ENCODE measurements at regions not wholly inside any gene's neighbourhood (a gene's known extent, or its start where the extent isn't known, plus 50 kb on each side); places are given as distances from the start of the nearest gene placed in this dataset.

GRCh38 chr21:18058731-18059398 is 185.8 kb upstream of the CHODL start:
- CTCF ChIA-PET, result no interaction called here
- POLR2A ChIA-PET, result no interaction called here
- DNase-seq (ENCODE audit: extremely low spot score), result no peak
- TF ChIP-seq ELF4 (IDR thresholded peaks at IDR 0.05), result no peak
- TF ChIP-seq FOXK2 (IDR thresholded peaks at IDR 0.05), result no peak
- no peak for TF ChIP-seq L3MBTL2 (conservative IDR thresholded peaks at IDR 0.05)
- TF ChIP-seq CTBP1 (IDR thresholded peaks at IDR 0.05; ENCODE audit: borderline replicate concordance), result no peak
- no peak for TF ChIP-seq TARDBP (IDR thresholded peaks at IDR 0.05)
- TF ChIP-seq LEF1 (IDR thresholded peaks at IDR 0.05; ENCODE audit: borderline replicate concordance), result no peak
- TF ChIP-seq ZNF384 (IDR thresholded peaks at IDR 0.05), result no peak
- no peak for TF ChIP-seq BHLHE40 (IDR thresholded peaks at IDR 0.05; ENCODE audit: borderline replicate concordance)
- no peak for TF ChIP-seq FOXA1 (IDR thresholded peaks at IDR 0.05)
- no peak for TF ChIP-seq ARNT (IDR thresholded peaks at IDR 0.05)
- no peak for TF ChIP-seq NFRKB (IDR thresholded peaks at IDR 0.05)
- TF ChIP-seq PKNOX1 (IDR thresholded peaks at IDR 0.05), result no peak

- POLR2A ChIA-PET, result no interaction called here
- no peak for DNase-seq (ENCODE audit: extremely low spot score)
- TF ChIP-seq LEF1 (IDR thresholded peaks at IDR 0.05; ENCODE audit: borderline replicate concordance) (no peak), ZNF384 (IDR thresholded peaks at IDR 0.05) (no peak), SP1 (IDR thresholded peaks at IDR 0.05) (no peak), L3MBTL2 (conservative IDR thresholded peaks at IDR 0.05) (no peak), TARDBP (IDR thresholded peaks at IDR 0.05) (no peak), SUZ12 (IDR thresholded peaks at IDR 0.05) (no peak), FOXA1 (IDR thresholded peaks at IDR 0.05) (no peak), FOXM1 (IDR thresholded peaks at IDR 0.05; ENCODE audit: borderline replicate concordance) (no peak), HDGF (IDR thresholded peaks at IDR 0.05; ENCODE audit: borderline replicate concordance) (no peak), ELF4 (IDR thresholded peaks at IDR 0.05) (no peak), PKNOX1 (IDR thresholded peaks at IDR 0.05) (no peak), CTBP1 (IDR thresholded peaks at IDR 0.05; ENCODE audit: borderline replicate concordance) (no peak), BHLHE40 (IDR thresholded peaks at IDR 0.05; ENCODE audit: borderline replicate concordance) (no peak), FOXK2 (IDR thresholded peaks at IDR 0.05) (no peak), NFRKB (IDR thresholded peaks at IDR 0.05) (no peak), ARNT (IDR thresholded peaks at IDR 0.05) (no peak)
- CTCF ChIA-PET, result no interaction called here
Measured at GRCh38 chr21:18053151-18053550, 191.5 kb upstream of the CHODL start.

GRCh38 chr21:18049461-18049860 is 195.2 kb upstream of the CHODL start:
- ChIA-PET CTCF (interaction anchor here (1.0 kb wide), 1 partner anchor 9 kb away, joined by 3 read pairs; no protein-coding TSS in a partner anchor), POLR2A (no interaction called here)
- DNase-seq (ENCODE audit: extremely low spot score), result no peak
- TF ChIP-seq FOXA1 (IDR thresholded peaks at IDR 0.05), result no peak
- TF ChIP-seq SP1 (IDR thresholded peaks at IDR 0.05), result no peak
- TF ChIP-seq FOXK2 (IDR thresholded peaks at IDR 0.05), result no peak
- no peak for TF ChIP-seq ZNF384 (IDR thresholded peaks at IDR 0.05)
- no peak for TF ChIP-seq TARDBP (IDR thresholded peaks at IDR 0.05)
- no peak for TF ChIP-seq LEF1 (IDR thresholded peaks at IDR 0.05; ENCODE audit: borderline replicate concordance)
- TF ChIP-seq PKNOX1 (IDR thresholded peaks at IDR 0.05), result no peak
- no peak for TF ChIP-seq L3MBTL2 (conservative IDR thresholded peaks at IDR 0.05)
- TF ChIP-seq ARNT (IDR thresholded peaks at IDR 0.05), result no peak
- TF ChIP-seq FOXM1 (IDR thresholded peaks at IDR 0.05; ENCODE audit: borderline replicate concordance), result no peak
- no peak for TF ChIP-seq BHLHE40 (IDR thresholded peaks at IDR 0.05; ENCODE audit: borderline replicate concordance)
- no peak for TF ChIP-seq NFRKB (IDR thresholded peaks at IDR 0.05)
- no peak for TF ChIP-seq ELF4 (IDR thresholded peaks at IDR 0.05)
- TF ChIP-seq CTBP1 (IDR thresholded peaks at IDR 0.05; ENCODE audit: borderline replicate concordance), result no peak

DNA sequence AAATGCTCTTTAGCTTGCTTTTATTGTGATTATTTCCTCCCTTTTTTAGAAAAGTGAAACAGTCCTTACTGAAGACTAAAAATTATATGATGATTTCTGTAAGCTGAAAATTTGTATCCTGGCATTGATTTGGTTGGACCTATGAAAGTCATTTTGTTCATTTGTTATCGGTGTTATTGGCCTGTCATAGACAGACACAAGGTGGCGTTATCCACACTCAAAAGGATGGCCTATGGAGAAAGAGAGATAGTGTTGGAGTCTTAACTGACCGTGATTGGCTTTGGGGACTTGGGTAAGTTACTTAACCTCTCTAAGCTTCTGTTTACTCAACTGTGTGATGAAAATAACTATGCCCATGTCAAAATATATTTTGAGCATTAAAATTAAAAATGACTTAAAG is 203.6 kb upstream of the CHODL start:
- CTCF ChIA-PET, result interaction anchor here (0.7 to 1.0 kb wide), 5 partner anchors 9 to 384 kb away, joined by 3 to 4 read pairs (median 3); no protein-coding TSS in a partner anchor
- TF ChIP-seq NFRKB (IDR thresholded peaks at IDR 0.05) (no peak), ARNT (IDR thresholded peaks at IDR 0.05) (no peak), L3MBTL2 (conservative IDR thresholded peaks at IDR 0.05) (no peak), CTBP1 (IDR thresholded peaks at IDR 0.05; ENCODE audit: borderline replicate concordance) (no peak), PKNOX1 (IDR thresholded peaks at IDR 0.05) (no peak), HDGF (IDR thresholded peaks at IDR 0.05; ENCODE audit: borderline replicate concordance) (no peak), ZNF384 (IDR thresholded peaks at IDR 0.05) (no peak), ELF4 (IDR thresholded peaks at IDR 0.05) (no peak), SP1 (IDR thresholded peaks at IDR 0.05) (no peak), TARDBP (IDR thresholded peaks at IDR 0.05) (no peak), FOXA1 (IDR thresholded peaks at IDR 0.05) (no peak), LEF1 (IDR thresholded peaks at IDR 0.05; ENCODE audit: borderline replicate concordance) (no peak)
- DNase-seq (ENCODE audit: extremely low spot score), result peak; percentile 38
- POLR2A ChIA-PET, result no interaction called here

- ChIA-PET POLR2A (no interaction called here), CTCF (no interaction called here)
- no peak for DNase-seq (ENCODE audit: extremely low spot score)
- TF ChIP-seq FOXM1 (IDR thresholded peaks at IDR 0.05; ENCODE audit: borderline replicate concordance) (no peak), FOXA1 (IDR thresholded peaks at IDR 0.05) (no peak), BHLHE40 (IDR thresholded peaks at IDR 0.05; ENCODE audit: borderline replicate concordance) (no peak), TARDBP (IDR thresholded peaks at IDR 0.05) (no peak), SUZ12 (IDR thresholded peaks at IDR 0.05) (no peak), PKNOX1 (IDR thresholded peaks at IDR 0.05) (no peak), L3MBTL2 (conservative IDR thresholded peaks at IDR 0.05) (no peak), ZNF384 (IDR thresholded peaks at IDR 0.05) (no peak), FOXK2 (IDR thresholded peaks at IDR 0.05) (no peak), LEF1 (IDR thresholded peaks at IDR 0.05; ENCODE audit: borderline replicate concordance) (no peak), ELF4 (IDR thresholded peaks at IDR 0.05) (no peak), ARNT (IDR thresholded peaks at IDR 0.05) (no peak), SP1 (IDR thresholded peaks at IDR 0.05) (no peak), HDGF (IDR thresholded peaks at IDR 0.05; ENCODE audit: borderline replicate concordance) (no peak), NFRKB (IDR thresholded peaks at IDR 0.05) (no peak), CTBP1 (IDR thresholded peaks at IDR 0.05; ENCODE audit: borderline replicate concordance) (no peak)
Measured at GRCh38 chr21:18030248-18030647, 211.1 kb upstream of the C21orf91 start.
